PC-9 (cell line): ENCODE measurements at regions not wholly inside any gene's neighbourhood (a gene's known extent, or its start where the extent isn't known, plus 50 kb on each side); places are given as distances from the start of the nearest gene placed in this dataset.
A peak's percentile ranks its signal among the peaks of the same experiment; 100 is the strongest.

ENCODE experiments used
- BruUV-seq: library from RNA; stranded (reverse); fragments of 400-500 nt; replicated peaks from 2 replicates; lab custom pipeline; 2021; lab: Mats Ljungman, UMichigan
- CTCF ChIA-PET: fragments of 300-600 bp; sonication (Branson Sonifier 250); formaldehyde crosslinking; loops from one replicate; lab custom pipeline; 2022; ENCODE audit warnings: antibody characterized with exemption; lab: Charles Lee
- POLR2A ChIA-PET: fragments of 300-600 bp; sonication (Branson Sonifier 250); formaldehyde crosslinking; loops from one replicate; lab custom pipeline; 2022; ENCODE audit warnings: antibody characterized with exemption; ENCODE audit not compliant: unreplicated experiment; lab: Charles Lee
- DNase-seq, 2 experiments: peaks; one replicate each; pipeline versions ENCODE4 v3.0.0 to v3.0.0-alpha.2; 2015 to 2022; ENCODE audit warnings: mixed read lengths in 1 of 2
- H2AFZ ChIP-seq: fragments of 200-600 bp; sonication (generic); 2 replicates; pipeline ENCODE4 v1.8.1; 2017; ENCODE audit warnings: antibody characterized with exemption
- H3F3A ChIP-seq: fragments of 200-600 bp; sonication (generic); 2 replicates; pipeline ENCODE4 v1.8.1; 2017; ENCODE audit warnings: antibody characterized with exemption, mild to moderate bottlenecking, low read depth; ENCODE audit not compliant: insufficient read depth
- H3K27ac ChIP-seq: fragments of 200-600 bp; sonication (generic); 2 replicates; pipeline ENCODE4 v1.6.1; 2016; ENCODE audit warnings: mixed run types
- H3K27me3 ChIP-seq: fragments of 200-600 bp; sonication (generic); 2 replicates; pipeline ENCODE4 v1.6.1; 2016; ENCODE audit warnings: low read depth, mixed run types; ENCODE audit not compliant: insufficient read depth
- H3K36me3 ChIP-seq: fragments of 200-600 bp; sonication (generic); 2 replicates; pipeline ENCODE4 v1.6.1; 2016; ENCODE audit warnings: low read depth, mixed run types
- H3K4me1 ChIP-seq: fragments of 200-600 bp; sonication (generic); replicated peaks from 2 replicates; pipeline ENCODE4 v1.6.1; 2016; ENCODE audit warnings: mixed run types; ENCODE audit not compliant: insufficient read depth
- H3K4me2 ChIP-seq: fragments of 200-600 bp; sonication (generic); 2 replicates; pipeline ENCODE4 v1.6.1; 2017; ENCODE audit warnings: mixed run types
- H3K4me3 ChIP-seq: fragments of 200-600 bp; sonication (generic); 2 replicates; pipeline ENCODE4 v1.6.1; 2016; ENCODE audit warnings: mixed run types
- H3K79me2 ChIP-seq: fragments of 200-600 bp; sonication (generic); 2 replicates; pipeline ENCODE4 v1.6.1; 2017; ENCODE audit warnings: low read depth, mixed run types
- H3K9me2 ChIP-seq: fragments of 200-600 bp; sonication (generic); 2 replicates; pipeline ENCODE4 v1.8.1; 2017; ENCODE audit warnings: mild to moderate bottlenecking; ENCODE audit not compliant: insufficient read depth
- H3K9me3 ChIP-seq: fragments of 200-600 bp; sonication (generic); 2 replicates; pipeline ENCODE4 v1.8.1; 2016; ENCODE audit warnings: low read depth; ENCODE audit not compliant: insufficient read depth
- H4K20me1 ChIP-seq: fragments of 200-600 bp; sonication (generic); 2 replicates; pipeline ENCODE4 v1.8.1; 2017; ENCODE audit not compliant: insufficient read depth
- CTCF ChIP-seq: fragments of 200-600 bp; sonication (generic); conservative IDR thresholded peaks from 2 replicates; pipeline ENCODE4 v1.6.1; 2017; ENCODE audit warnings: mixed run types, antibody characterized with exemption, mild to moderate bottlenecking, moderate library complexity
- EZH2 ChIP-seq: fragments of 200-600 bp; sonication (generic); IDR thresholded peaks from 2 replicates; pipeline ENCODE4 v1.8.0; 2017; ENCODE audit warnings: antibody characterized with exemption, low read depth
- intact Hi-C: fragments of 100-400 bp; cut with micrococcal nuclease; formaldehyde crosslinking; loops from one replicate; pipeline ENCODE4 v1.10.0; 2022; ENCODE audit not compliant: unreplicated experiment

GRCh38 chr18:45253973-45254708 is 361.1 kb upstream of the SLC14A2 start:
- no peak overlapping the region for H2AFZ ChIP-seq
- H3K27ac ChIP-seq: no peak overlapping the region
- H3K9me3 ChIP-seq: no peaks in the 10 kb centered on the region
- 0 out of 2 replicates have a peak, but pooled peaks cover 7% of the 10 kb centered on the region for H3K9me2 ChIP-seq
- ChIA-PET CTCF (no interaction called here), POLR2A (no interaction called here)
- H4K20me1 ChIP-seq: no peaks in the 10 kb centered on the region
- H3K4me1 ChIP-seq: no peaks in the 10 kb centered on the region
- no peaks in the 10 kb centered on the region for H3K79me2 ChIP-seq
- no peak overlapping the region for H3K4me2 ChIP-seq
- TF ChIP-seq EZH2: no peak
- no peak for TF ChIP-seq CTCF
- intact Hi-C loops: loop anchor here (2.0 kb wide), 1 partner anchor 13 kb away; no protein-coding TSS in a partner anchor
- DNase-seq: no peak
- no TSS peak for BruUV-seq
- no peaks in the 10 kb centered on the region for H3K36me3 ChIP-seq
- no peaks in the 10 kb centered on the region for H3F3A ChIP-seq
- H3K4me3 ChIP-seq: no peak overlapping the region
- H3K27me3 ChIP-seq: no peaks in the 10 kb centered on the region

- no peak overlapping the region for H2AFZ ChIP-seq
- 0 out of 2 replicates have a peak, but pooled peaks cover 7% of the 10 kb centered on the region for H3K9me2 ChIP-seq
- no peaks in the 10 kb centered on the region for H3K4me1 ChIP-seq
- DNase-seq: no peak
- H3K27me3 ChIP-seq: no peaks in the 10 kb centered on the region
- CTCF ChIA-PET: no interaction called here
- no peak overlapping the region for H3K4me2 ChIP-seq
- H3K27ac ChIP-seq: no peak overlapping the region
- no peak overlapping the region for H3K4me3 ChIP-seq
- H3F3A ChIP-seq: no peaks in the 10 kb centered on the region
- no peaks in the 10 kb centered on the region for H4K20me1 ChIP-seq
- POLR2A ChIA-PET: no interaction called here
- TF ChIP-seq CTCF (no peak), EZH2 (no peak)
- no TSS peak for BruUV-seq
- intact Hi-C loops: loop anchor here (2.0 kb wide), 1 partner anchor 14 kb away; no protein-coding TSS in a partner anchor
- no peaks in the 10 kb centered on the region for H3K36me3 ChIP-seq
- H3K79me2 ChIP-seq: no peaks in the 10 kb centered on the region
- H3K9me3 ChIP-seq: no peaks in the 10 kb centered on the region
These were observed 360.6 kb upstream of the SLC14A2 start for GRCh38 chr18:45254709-45255082.

GRCh38 chr18:45255197-45255890 is 359.9 kb upstream of the SLC14A2 start:
- H3F3A ChIP-seq: no peaks in the 10 kb centered on the region
- 0 out of 2 replicates have a peak, but pooled peaks cover 7% of the 10 kb centered on the region for H3K9me2 ChIP-seq
- no peak overlapping the region for H3K4me3 ChIP-seq
- H3K36me3 ChIP-seq: no peaks in the 10 kb centered on the region
- no peaks in the 10 kb centered on the region for H3K79me2 ChIP-seq
- no peaks in the 10 kb centered on the region for H3K4me1 ChIP-seq
- H3K9me3 ChIP-seq: no peaks in the 10 kb centered on the region
- POLR2A ChIA-PET: no interaction called here
- TF ChIP-seq CTCF (no peak), EZH2 (no peak)
- no peak overlapping the region for H2AFZ ChIP-seq
- H3K27me3 ChIP-seq: no peaks in the 10 kb centered on the region
- intact Hi-C loops: loop anchor here (2.0 kb wide), 1 partner anchor 15 kb away; no protein-coding TSS in a partner anchor
- no peak overlapping the region for H3K27ac ChIP-seq
- no peaks in the 10 kb centered on the region for H4K20me1 ChIP-seq
- no TSS peak for BruUV-seq
- no peak overlapping the region for H3K4me2 ChIP-seq
- DNase-seq: peak in 1 of 2 experiments; percentile 4
- CTCF ChIA-PET: interaction anchor here (0.6 kb wide), 1 partner anchor 527 kb away, joined by 3 read pairs; no protein-coding TSS in a partner anchor
